ENCODE measurements at regions not wholly inside any gene's neighbourhood (a gene's known extent, or its start where the extent isn't known, plus 50 kb on each side); places are given as distances from the start of the nearest gene placed in this dataset.

DNA sequence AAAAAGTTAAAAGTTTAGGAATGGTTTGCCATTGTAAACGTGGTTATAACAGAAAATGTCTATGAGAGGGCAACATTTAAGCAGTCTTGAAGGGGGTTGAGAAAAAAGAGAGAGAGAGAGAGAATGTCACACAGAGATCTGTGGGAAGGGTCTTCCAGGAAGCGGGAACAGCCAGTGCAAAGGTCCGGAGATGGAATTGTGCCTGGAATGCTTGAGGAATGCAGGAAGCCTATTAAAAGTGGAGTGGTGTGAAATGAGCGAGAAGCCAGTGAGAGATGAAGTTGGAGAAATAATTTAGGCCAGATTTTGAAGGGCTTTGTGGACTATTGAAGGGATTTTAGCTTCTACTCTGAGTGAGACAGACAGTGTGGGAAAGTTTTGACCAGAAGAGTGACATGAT is 406.8 kb upstream of the TBX3 start:
- TF ChIP-seq, protein P1, sequence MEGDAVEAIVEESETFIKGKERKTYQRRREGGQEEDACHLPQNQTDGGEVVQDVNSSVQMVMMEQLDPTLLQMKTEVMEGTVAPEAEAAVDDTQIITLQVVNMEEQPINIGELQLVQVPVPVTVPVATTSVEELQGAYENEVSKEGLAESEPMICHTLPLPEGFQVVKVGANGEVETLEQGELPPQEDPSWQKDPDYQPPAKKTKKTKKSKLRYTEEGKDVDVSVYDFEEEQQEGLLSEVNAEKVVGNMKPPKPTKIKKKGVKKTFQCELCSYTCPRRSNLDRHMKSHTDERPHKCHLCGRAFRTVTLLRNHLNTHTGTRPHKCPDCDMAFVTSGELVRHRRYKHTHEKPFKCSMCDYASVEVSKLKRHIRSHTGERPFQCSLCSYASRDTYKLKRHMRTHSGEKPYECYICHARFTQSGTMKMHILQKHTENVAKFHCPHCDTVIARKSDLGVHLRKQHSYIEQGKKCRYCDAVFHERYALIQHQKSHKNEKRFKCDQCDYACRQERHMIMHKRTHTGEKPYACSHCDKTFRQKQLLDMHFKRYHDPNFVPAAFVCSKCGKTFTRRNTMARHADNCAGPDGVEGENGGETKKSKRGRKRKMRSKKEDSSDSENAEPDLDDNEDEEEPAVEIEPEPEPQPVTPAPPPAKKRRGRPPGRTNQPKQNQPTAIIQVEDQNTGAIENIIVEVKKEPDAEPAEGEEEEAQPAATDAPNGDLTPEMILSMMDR (conservative IDR thresholded peaks at IDR 0.05) = no peak
- TF ChIP-seq ZFX (IDR thresholded peaks at IDR 0.05) = no peak

All from C4-2B (cell line).